Fibroblast of mammary gland (primary cell): ENCODE measurements at regions not wholly inside any gene's neighbourhood (a gene's known extent, or its start where the extent isn't known, plus 50 kb on each side); places are given as distances from the start of the nearest gene placed in this dataset.
A peak's percentile ranks its signal among the peaks of the same experiment; 100 is the strongest.

Experiments
- DNase-seq: peaks from one replicate; pipeline ENCODE4 v3.0.0-alpha.2; 2010; ENCODE audit warnings: low read depth
- H3K4me3 ChIP-seq: 2 replicates; pipeline ENCODE4 v1.5.1; 2011; ENCODE audit warnings: low read depth, mild to moderate bottlenecking, low read length, moderate library complexity; ENCODE audit not compliant: control insufficient read depth
- CTCF ChIP-seq: conservative IDR thresholded peaks from 2 replicates; pipeline ENCODE4 v1.5.1; 2011; ENCODE audit warnings: low read depth, low read length, inconsistent platforms; ENCODE audit not compliant: control insufficient read depth, insufficient read depth

DNA sequence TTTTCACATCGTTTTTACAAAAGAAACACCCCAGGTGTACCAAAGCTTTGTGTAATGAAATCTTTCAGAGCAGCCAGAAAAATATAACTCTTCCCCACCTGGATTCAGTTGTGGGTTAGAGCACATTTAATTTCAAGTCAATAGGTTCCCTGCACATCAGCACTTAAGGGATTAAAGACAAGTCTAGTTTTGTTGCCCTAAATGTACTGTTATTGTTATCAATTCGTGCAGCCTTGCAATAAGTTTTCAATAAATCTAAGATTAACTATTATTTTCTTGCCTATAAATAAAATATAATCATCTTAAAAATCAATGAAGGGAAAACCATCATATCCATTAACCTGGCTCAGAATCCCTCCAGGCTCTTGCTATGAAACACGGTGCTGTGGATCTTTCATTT is 172.5 kb upstream of the CDIN1 start:
- H3K4me3 ChIP-seq, result no peak overlapping the region
- DNase-seq, result no peak
- TF ChIP-seq CTCF, result no peak

GRCh38 chr15:36407647-36408046 is 171.8 kb upstream of the CDIN1 start:
- DNase-seq, result peak; percentile 78
- no peak overlapping the region for H3K4me3 ChIP-seq
- no peak for TF ChIP-seq CTCF

DNA sequence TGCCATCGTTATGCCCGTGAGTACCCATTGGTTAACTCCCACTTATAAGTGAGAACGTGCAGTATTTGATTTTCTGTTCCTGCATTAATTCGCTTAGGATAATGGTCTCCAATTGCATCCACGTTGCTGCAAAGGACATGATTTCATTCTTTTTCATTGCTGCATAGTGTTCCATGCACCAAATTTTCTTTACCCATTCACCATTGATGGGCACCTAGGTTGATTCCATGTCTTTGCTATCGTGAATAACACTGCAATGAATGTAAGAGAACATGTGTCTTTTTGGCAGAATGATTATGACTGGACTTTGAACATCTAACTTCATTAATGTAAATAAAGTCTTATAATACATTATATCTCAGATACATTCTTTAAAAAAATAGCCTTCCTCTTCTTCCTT is 169.6 kb upstream of the CDIN1 start:
- no peak overlapping the region for H3K4me3 ChIP-seq
- DNase-seq, result no peak
- no peak for TF ChIP-seq CTCF

DNA sequence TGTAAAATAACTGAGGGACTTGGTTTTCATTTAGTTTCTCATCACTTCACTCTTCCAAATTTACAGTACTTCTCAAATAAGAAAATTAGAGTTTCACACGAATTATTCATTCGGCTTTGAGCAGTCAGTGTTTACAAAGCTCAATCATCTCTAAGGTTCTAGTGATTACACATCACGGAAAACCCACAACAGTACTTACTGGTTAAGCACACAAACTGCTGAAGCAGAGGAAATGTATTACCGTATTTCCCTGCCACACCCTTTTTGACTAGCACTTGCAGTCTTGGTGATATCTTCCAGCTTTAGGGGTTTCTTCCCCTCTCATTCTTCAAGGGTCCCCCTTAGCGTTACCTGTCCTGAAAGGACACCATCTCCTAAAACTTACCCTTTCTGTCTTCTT is 164.8 kb upstream of the CDIN1 start:
- H3K4me3 ChIP-seq, result no peak overlapping the region
- no peak for TF ChIP-seq CTCF
- DNase-seq, result peak; percentile 42

GRCh38 chr15:36415643-36416042 is 163.8 kb upstream of the CDIN1 start:
- TF ChIP-seq CTCF, result no peak
- no peak overlapping the region for H3K4me3 ChIP-seq
- DNase-seq, result peak; percentile 75

GRCh38 chr15:36422631-36423030 is 156.8 kb upstream of the CDIN1 start:
- TF ChIP-seq CTCF, result no peak
- peak; percentile 34 for DNase-seq
- H3K4me3 ChIP-seq, result no peak overlapping the region

DNA sequence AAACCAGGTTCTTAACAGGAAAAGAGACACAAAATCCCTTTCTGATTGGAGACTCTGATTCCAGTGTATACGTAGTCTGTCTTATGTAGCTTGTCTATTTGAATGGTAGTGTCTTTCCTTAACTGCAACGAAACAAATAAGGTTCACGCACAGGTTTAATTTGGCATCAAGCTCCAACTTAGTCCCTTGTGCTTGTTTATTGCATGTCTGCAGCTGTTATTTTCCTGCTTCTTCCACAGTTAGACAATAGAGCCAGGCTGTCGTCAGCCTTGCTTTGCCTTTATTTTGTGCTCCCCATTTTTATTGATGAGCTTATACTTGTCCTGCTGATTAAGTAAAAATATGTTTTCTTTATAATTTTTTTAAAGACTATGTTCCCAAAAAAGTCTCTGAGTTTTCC is 152.7 kb upstream of the CDIN1 start:
- H3K4me3 ChIP-seq, result no peak overlapping the region
- peak; percentile 15 for DNase-seq
- no peak for TF ChIP-seq CTCF
